NCI-H526 (cell line): ENCODE measurements at regions not wholly inside any gene's neighbourhood (a gene's known extent, or its start where the extent isn't known, plus 50 kb on each side); places are given as distances from the start of the nearest gene placed in this dataset.
A peak's percentile ranks its signal among the peaks of the same experiment; 100 is the strongest.
"Not testable (repeated sequence)": the region's sequence is repeated elsewhere in the genome, so short reads cannot be mapped to it uniquely, and the experiment has no call there.

Source experiments
- DNase-seq, 2 experiments: peaks; one replicate each; lab custom pipeline; 2025; lab: John Stamatoyannopoulos, UW

- no peak for DNase-seq
Observed at GRCh38 chr10:29756451-29756850, 121.7 kb upstream of the SVIL start.

- no peak for DNase-seq
Observed at GRCh38 chr10:29753283-29753682, 118.5 kb upstream of the SVIL start.

- no peak for DNase-seq
Observed at GRCh38 chr10:29751684-29752083, 116.9 kb upstream of the SVIL start.

GRCh38 chr10:29751240-29751639 is 116.5 kb upstream of the SVIL start:
- no peak for DNase-seq

DNA sequence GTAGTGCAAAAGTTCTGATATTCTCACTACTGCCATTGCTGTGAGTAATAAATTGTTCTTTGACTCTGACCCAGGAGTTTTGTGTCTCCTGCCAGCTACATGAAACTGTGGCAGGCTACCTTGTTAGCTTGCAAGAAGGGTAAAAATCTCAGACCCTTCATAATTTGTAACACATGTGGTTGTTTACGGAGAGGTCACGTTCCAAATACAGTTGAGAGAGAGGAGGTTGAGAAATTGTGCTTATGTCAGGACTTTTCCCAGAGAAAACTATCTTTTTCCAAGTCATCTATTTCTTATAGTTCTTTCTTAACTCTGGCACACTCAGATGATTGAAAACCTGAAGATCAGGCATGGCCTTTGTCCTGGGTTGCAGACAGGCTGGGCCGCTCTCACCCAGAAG is 114.4 kb upstream of the SVIL start:
- no peak for DNase-seq

GRCh38 chr10:29748109-29748650 is 113.4 kb upstream of the SVIL start:
- no peak for DNase-seq

DNA sequence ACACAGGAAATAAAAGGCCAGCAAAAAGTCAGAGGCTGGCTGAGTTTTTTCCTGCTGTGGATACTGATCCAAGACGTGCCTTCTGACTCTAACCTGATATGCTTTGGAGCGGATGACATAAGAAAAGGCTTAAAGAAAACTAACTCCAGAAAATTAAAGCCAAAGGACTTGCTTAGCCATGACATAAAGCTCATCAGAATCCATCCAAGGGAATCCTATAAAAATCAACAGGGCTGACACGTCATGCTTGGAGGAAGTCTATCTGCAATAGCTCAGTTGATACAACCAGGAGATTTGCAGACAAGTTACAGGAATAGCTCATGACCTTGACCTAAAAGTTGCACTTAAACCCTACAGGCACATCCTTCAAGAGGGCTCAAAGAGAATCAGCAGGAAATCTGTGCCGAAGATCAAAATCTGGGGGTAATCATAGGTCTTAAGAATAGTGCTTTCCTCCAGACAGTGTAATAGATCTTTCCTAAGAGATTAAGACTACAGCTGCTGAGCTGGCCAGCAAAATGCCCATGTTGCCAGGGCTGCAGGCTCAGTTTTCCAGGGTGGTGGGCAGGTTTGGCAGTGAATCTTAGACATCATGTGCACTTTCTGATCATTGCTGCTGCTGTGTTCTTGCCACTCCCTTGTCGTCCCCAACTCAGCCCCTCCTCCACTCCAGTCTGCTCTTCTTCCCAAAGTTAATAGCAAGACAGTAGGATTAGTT is 111.5 kb upstream of the SVIL start:
- DNase-seq = no peak

DNA sequence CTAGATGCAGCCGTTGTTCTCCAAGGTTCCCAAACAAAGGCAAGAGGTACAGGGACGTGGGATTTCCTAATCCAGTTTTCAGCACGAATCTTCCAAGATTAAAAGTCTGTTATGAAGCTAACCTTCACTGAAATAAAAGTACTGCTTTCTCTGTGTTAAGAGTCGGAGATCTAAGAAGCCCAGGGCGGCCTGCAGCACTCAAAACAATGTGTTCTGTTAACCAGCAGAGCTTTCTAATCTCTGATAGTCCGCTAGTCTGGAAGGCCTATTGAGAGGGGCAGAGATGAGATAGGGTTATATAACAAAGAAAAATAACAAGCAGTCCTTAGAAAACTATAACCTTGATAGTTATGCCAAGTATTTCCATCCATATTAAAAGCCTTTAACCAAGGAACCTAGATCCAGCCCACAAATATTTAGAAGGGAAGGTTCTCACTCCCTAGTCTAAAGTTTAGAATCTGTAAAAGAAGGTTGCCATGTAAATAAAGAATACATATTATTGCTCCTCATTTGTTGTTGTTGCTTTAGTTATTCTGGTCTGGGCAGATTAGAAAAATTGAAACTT is 106.3 kb upstream of the SVIL start:
- no peak for DNase-seq

DNA sequence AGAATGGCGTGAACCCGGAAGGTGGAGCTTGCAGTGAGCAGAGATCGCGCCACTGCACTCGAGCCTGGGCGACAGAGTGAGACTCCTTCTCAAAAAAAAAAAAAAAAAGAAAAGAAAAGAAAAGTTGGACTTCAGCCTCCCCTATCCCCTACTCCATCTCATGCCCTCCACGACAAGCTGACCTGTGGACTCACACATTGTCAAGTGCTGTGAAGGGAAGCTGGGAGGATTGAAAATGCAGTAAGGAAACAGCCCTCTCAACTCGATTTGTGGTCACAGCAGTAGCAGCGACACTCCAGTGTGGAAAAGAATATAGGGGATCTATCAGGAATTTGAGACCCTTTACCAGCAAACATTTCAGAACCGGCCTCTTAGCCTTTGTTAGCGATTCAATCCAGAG is 103.6 kb upstream of the SVIL start:
- DNase-seq = no peak

GRCh38 chr10:29737074-29737593 is 102.4 kb upstream of the SVIL start:
- DNase-seq = no peak

GRCh38 chr10:29736366-29737073 is 101.7 kb upstream of the SVIL start:
- peak in 1 of 2 experiments; percentile 66 for DNase-seq

- peak; percentile 13 to 72 for DNase-seq
Observed at GRCh38 chr10:29735628-29736365, 101.0 kb upstream of the SVIL start.

- peak in 1 of 2 experiments; percentile 46 for DNase-seq
Observed at GRCh38 chr10:29734962-29735627, 100.3 kb upstream of the SVIL start.

DNA sequence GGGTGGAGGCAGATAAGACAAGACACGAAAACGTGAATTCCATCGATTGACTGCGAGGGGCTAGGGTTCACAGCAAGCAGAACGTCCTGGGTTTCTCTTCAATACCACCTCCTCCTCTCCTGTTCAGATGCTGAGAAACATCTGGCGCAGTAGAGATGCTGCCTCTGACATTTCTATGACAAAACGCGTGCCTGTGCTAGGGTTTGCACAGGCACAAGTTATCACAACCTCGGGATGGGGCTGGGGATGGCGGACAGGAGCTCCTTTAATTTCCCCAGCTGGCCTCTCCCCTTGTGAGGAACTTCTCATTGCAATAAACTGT is 99.8 kb upstream of the SVIL start:
- no peak for DNase-seq

- DNase-seq = no peak
Observed at GRCh38 chr10:29733323-29733722, 98.6 kb upstream of the SVIL start.

GRCh38 chr10:29732918-29733317 is 98.1 kb upstream of the SVIL start:
- no peak for DNase-seq

- DNase-seq = no peak
Observed at GRCh38 chr10:29731760-29732159, 97.0 kb upstream of the SVIL start.

- DNase-seq = no peak
Observed at GRCh38 chr10:29730969-29731368, 96.2 kb upstream of the SVIL start.

DNA sequence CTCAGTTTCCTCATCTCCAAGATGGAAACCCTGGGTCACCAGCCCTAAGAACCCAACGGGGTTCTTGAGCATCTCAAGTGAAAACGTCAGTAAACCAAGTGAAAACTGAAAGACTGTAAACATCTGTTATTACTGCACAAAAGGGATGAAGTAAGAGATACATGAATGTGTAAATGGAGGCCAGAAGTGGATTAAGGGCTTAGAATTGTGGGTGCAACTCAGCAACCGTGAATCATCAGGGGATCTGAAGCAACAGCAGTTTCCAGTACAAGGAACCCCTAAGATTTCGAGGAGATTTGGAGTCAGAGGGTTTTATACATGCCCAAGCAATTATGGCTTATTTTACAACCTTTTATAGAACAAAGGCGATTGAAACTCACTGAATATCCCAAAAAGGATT is 95.7 kb upstream of the SVIL start:
- no peak for DNase-seq

GRCh38 chr10:29728541-29729049 is 93.8 kb upstream of the SVIL start:
- no peak for DNase-seq

DNA sequence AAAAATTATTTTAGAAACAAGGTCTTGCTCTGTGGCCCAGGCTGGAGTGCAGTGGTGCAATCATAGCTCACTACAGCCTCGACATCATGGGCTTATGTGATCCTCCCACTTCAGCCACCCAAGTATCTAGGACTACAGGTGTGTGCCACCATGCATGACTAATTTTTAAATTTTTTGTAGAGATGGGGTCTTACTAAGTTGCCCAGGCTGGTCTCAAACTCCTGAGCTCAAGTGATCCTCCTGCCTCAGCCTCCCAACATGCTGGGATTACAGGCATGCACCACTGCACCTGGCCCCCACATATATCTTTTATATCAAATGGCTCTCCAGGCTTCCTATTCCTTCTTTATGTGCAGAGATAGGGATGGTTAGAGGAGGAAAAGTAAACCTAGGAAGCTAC is 91.2 kb upstream of the SVIL start:
- not testable (repeated sequence) for DNase-seq
